HCT116 (cell line): ENCODE measurements at regions not wholly inside any gene's neighbourhood (a gene's known extent, or its start where the extent isn't known, plus 50 kb on each side); places are given as distances from the start of the nearest gene placed in this dataset.

ENCODE experiments used
- ATAC-seq: fragments of 200-7000 bp; cut with Tn5 transposase; 2 replicates; pipeline ENCODE4 v1.9.1; 2020; ENCODE audit warnings: mild to moderate bottlenecking, moderate library complexity
- BruUV-seq: library from RNA; stranded (reverse); fragments of 400-500 nt; replicated peaks from 2 replicates; lab custom pipeline; 2021; lab: Mats Ljungman, UMichigan
- CTCF ChIA-PET: fragments of 300-600 bp; sonication (Branson Sonifier 250); formaldehyde crosslinking; loops from one replicate; lab custom pipeline; 2021; ENCODE audit warnings: antibody characterized with exemption; lab: Charles Lee
- POLR2A ChIA-PET: fragments of 300-600, 350-600 bp; sonication (Branson Sonifier 250); formaldehyde crosslinking; loops from one replicate; lab custom pipeline; 2021; ENCODE audit warnings: antibody characterized with exemption; lab: Charles Lee
- RAD21 ChIA-PET, 2 experiments: fragments of 300-600 bp; sonication (Branson Sonifier 250); formaldehyde crosslinking; loops; one replicate each; lab custom pipeline; 2023; ENCODE audit warnings: low total read pairs in 2 of 2; ENCODE audit not compliant: uncharacterized antibody in 2 of 2, unreplicated experiment in 2 of 2, low non-redundant PET in 1 of 2; lab: Charles Lee
- DNase-seq: peaks from one replicate; pipeline ENCODE4 v3.0.0-alpha.2; 2010; ENCODE audit warnings: low read depth, low spot score
- H2AFZ ChIP-seq: fragments of 200-600 bp; shearing (Covaris generic), sonication (generic); 2 replicates; pipeline ENCODE4 v1.6.1; 2017; ENCODE audit warnings: low read depth, mixed run types, mixed read lengths, antibody characterized with exemption, low read length; ENCODE audit not compliant: poor library complexity, severe bottlenecking
- H3K27ac ChIP-seq: 2 replicates; pipeline ENCODE4 v1.5.1; 2012; ENCODE audit warnings: low read depth, low read length
- H3K27me3 ChIP-seq: fragments of 200-600 bp; sonication (generic); 2 replicates; pipeline ENCODE4 v1.6.1; 2016; ENCODE audit warnings: mixed run types, low read length, mixed read lengths; ENCODE audit not compliant: insufficient read depth
- H3K36me3 ChIP-seq, 2 experiments: fragments of 200-500 bp in 1 of 2; fragments of 200-600 bp in 1 of 2; sonication (Bioruptor generic) in 1 of 2; sonication (generic) in 1 of 2; 2 replicates each; pipeline versions ENCODE4 v1.5.1 to v1.6.1; 2014 to 2016; ENCODE audit warnings: low read length in 2 of 2, inconsistent platforms in 1 of 2, mixed read lengths in 1 of 2, mixed run types in 1 of 2; ENCODE audit not compliant: insufficient read depth in 2 of 2, control insufficient read depth in 1 of 2
- H3K4me1 ChIP-seq, 2 experiments: fragments of 200-600 bp in 1 of 2; sonication (generic) in 1 of 2; 2 replicates each; pipeline versions ENCODE4 v1.5.1 to v1.6.1; 2012 to 2017; ENCODE audit warnings: low read length in 2 of 2, inconsistent platforms in 1 of 2, mild to moderate bottlenecking in 1 of 2, mixed read lengths in 1 of 2, mixed run types in 1 of 2, moderate library complexity in 1 of 2; ENCODE audit not compliant: insufficient read depth in 2 of 2, control insufficient read depth in 1 of 2
- H3K4me2 ChIP-seq: fragments of 200-600 bp; sonication (generic); 2 replicates; pipeline ENCODE4 v1.6.1; 2017; ENCODE audit warnings: mixed run types, low read length, mixed read lengths
- H3K4me3 ChIP-seq, 2 experiments: fragments of 200-600 bp in 1 of 2; sonication (generic) in 1 of 2; replicated peaks in 1 of 2; 2 replicates each; pipeline ENCODE4 v1.5.1; 2011 to 2016; ENCODE audit warnings: low read length in 2 of 2, control low read depth in 1 of 2, low read depth in 1 of 2, mild to moderate bottlenecking in 1 of 2, mixed read lengths in 1 of 2, mixed run types in 1 of 2
- H3K79me2 ChIP-seq: fragments of 200-600 bp; sonication (generic); 2 replicates; pipeline ENCODE4 v1.6.1; 2017; ENCODE audit warnings: mild to moderate bottlenecking, mixed run types, low read length, moderate library complexity, mixed read lengths; ENCODE audit not compliant: insufficient read depth
- H3K9ac ChIP-seq: fragments of 200-600 bp; sonication (generic); 2 replicates; pipeline ENCODE4 v1.6.1; 2016; ENCODE audit warnings: low read length, mixed read lengths
- H3K9me2 ChIP-seq: fragments of 200-600 bp; sonication (generic), shearing (Covaris generic); 2 replicates; pipeline ENCODE4 v1.6.1; 2017; ENCODE audit warnings: mixed run types, mild to moderate bottlenecking, moderate library complexity; ENCODE audit not compliant: insufficient read depth
- H3K9me3 ChIP-seq, 2 experiments: fragments of 200-500 bp in 1 of 2; fragments of 200-600 bp in 1 of 2; sonication (Bioruptor generic) in 1 of 2; sonication (generic) in 1 of 2; 2 replicates each; pipeline ENCODE4 v1.6.1; 2014 to 2017; ENCODE audit warnings: low read length in 2 of 2, mixed read lengths in 2 of 2, inconsistent platforms in 1 of 2, low read depth in 1 of 2, mild to moderate bottlenecking in 1 of 2, mixed run types in 1 of 2, moderate library complexity in 1 of 2; ENCODE audit not compliant: control insufficient read depth in 1 of 2, insufficient read depth in 1 of 2
- H4K20me1 ChIP-seq: fragments of 200-600 bp; sonication (generic), shearing (Covaris generic); 2 replicates; pipeline ENCODE4 v1.6.1; 2017; ENCODE audit warnings: mixed run types, mild to moderate bottlenecking, moderate library complexity; ENCODE audit not compliant: insufficient read depth
- CEBPB ChIP-seq: IDR thresholded peaks from 2 replicates; pipeline ENCODE4 v1.6.1; 2012; ENCODE audit warnings: low read depth
- EGR1 ChIP-seq: IDR thresholded peaks from 2 replicates; pipeline ENCODE4 v1.6.1; 2012; ENCODE audit warnings: low read depth
- ELF1 ChIP-seq: IDR thresholded peaks from 2 replicates; pipeline ENCODE4 v1.6.1; 2012; ENCODE audit warnings: low read depth, borderline replicate concordance
- JUND ChIP-seq: IDR thresholded peaks from 2 replicates; pipeline ENCODE4 v1.6.1; 2012
- POLR2A ChIP-seq: IDR thresholded peaks from 2 replicates; pipeline ENCODE4 v1.7.0; 2011; ENCODE audit warnings: borderline replicate concordance; ENCODE audit not compliant: insufficient read depth, insufficient read length; ENCODE audit errors: extremely low read depth
- POLR2AphosphoS5 ChIP-seq: IDR thresholded peaks from 2 replicates; pipeline ENCODE4 v1.6.1; 2011; ENCODE audit warnings: mild to moderate bottlenecking, low read depth, low read length, moderate library complexity
- RAD21 ChIP-seq: IDR thresholded peaks from 2 replicates; pipeline ENCODE4 v1.6.1; 2012; ENCODE audit warnings: low read depth, mild to moderate bottlenecking
- SIN3A ChIP-seq: IDR thresholded peaks from 2 replicates; pipeline ENCODE4 v1.6.1; 2012; ENCODE audit warnings: low read depth
- SRF ChIP-seq: IDR thresholded peaks from 2 replicates; pipeline ENCODE4 v1.6.1; 2012; ENCODE audit warnings: low read depth
- TCF7L2 ChIP-seq: IDR thresholded peaks from 2 replicates; pipeline ENCODE4 v1.7.0; 2011; ENCODE audit warnings: borderline replicate concordance, inconsistent platforms; ENCODE audit not compliant: insufficient read depth, insufficient read length; ENCODE audit errors: extremely low read depth
- YY1 ChIP-seq: IDR thresholded peaks from 2 replicates; pipeline ENCODE4 v1.6.1; 2011; ENCODE audit warnings: low read length, low read depth, moderate library complexity, mild to moderate bottlenecking; ENCODE audit not compliant: insufficient replicate concordance; ENCODE audit errors: extremely low read depth
- ZFX ChIP-seq: fragments of 450-650 bp; IDR thresholded peaks from 2 replicates; pipeline ENCODE4 v1.6.1; 2017
- intact Hi-C: fragments of 100-400 bp; cut with micrococcal nuclease; formaldehyde crosslinking; loops from 2 replicates; pipeline ENCODE4 v1.10.0; 2022
- TF ChIP-seq, protein P1 (sequence below): IDR thresholded peaks from 2 replicates; pipeline ENCODE4 v1.6.1; 2012
- TF ChIP-seq, protein P2 (sequence below), 3 experiments: fragments of 200-600 bp in 1 of 3; sonication (generic) in 1 of 3; IDR thresholded peaks in 2 of 3; conservative IDR thresholded peaks in 1 of 3; 2 replicates each; pipeline ENCODE4 v1.5.1; 2012 to 2017; ENCODE audit warnings: low read depth in 2 of 3, low read length in 2 of 3, antibody characterized with exemption in 1 of 3, borderline replicate concordance in 1 of 3, control low read depth in 1 of 3, mild to moderate bottlenecking in 1 of 3, mixed read lengths in 1 of 3, mixed run types in 1 of 3, moderate library complexity in 1 of 3; ENCODE audit not compliant: insufficient read depth in 1 of 3

DNA sequence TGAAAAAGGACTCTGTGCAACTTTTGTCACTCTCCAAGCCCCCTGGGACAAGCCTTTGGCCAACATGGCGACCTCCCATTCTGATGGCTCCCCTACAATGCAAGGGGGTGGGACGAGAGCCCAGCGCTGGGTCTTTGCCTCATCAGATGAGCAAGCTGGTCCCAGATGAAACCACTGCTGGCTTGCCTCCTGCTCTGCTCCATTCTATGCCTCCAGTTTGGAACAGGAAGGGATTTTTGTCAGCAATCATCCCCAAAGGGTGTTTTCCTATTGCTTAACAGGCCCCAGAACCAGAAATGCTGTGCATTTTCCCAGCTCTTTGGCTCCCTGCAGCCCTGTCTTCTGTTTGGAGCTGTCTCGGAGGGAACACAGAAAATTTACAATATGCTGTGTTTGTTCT lies 412.7 kb downstream of the MAFB start:
- H3K4me2 ChIP-seq = no peak overlapping the region
- POLR2A ChIA-PET = no interaction called here

GRCh38 chr20:40275738-40276137 lies 413.3 kb downstream of the MAFB start:
- no peaks in the 10 kb centered on the region for H4K20me1 ChIP-seq
- TF ChIP-seq, protein P1, sequence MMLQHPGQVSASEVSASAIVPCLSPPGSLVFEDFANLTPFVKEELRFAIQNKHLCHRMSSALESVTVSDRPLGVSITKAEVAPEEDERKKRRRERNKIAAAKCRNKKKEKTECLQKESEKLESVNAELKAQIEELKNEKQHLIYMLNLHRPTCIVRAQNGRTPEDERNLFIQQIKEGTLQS = no peak
- TF ChIP-seq CEBPB = no peak
- no peak for TF ChIP-seq RAD21
- no peak for TF ChIP-seq TCF7L2
- no peak for TF ChIP-seq JUND
- no peak for TF ChIP-seq SIN3A
- no peak for TF ChIP-seq ELF1
- TF ChIP-seq ZFX = no peak
- no peak for TF ChIP-seq SRF
- TF ChIP-seq, protein P2, sequence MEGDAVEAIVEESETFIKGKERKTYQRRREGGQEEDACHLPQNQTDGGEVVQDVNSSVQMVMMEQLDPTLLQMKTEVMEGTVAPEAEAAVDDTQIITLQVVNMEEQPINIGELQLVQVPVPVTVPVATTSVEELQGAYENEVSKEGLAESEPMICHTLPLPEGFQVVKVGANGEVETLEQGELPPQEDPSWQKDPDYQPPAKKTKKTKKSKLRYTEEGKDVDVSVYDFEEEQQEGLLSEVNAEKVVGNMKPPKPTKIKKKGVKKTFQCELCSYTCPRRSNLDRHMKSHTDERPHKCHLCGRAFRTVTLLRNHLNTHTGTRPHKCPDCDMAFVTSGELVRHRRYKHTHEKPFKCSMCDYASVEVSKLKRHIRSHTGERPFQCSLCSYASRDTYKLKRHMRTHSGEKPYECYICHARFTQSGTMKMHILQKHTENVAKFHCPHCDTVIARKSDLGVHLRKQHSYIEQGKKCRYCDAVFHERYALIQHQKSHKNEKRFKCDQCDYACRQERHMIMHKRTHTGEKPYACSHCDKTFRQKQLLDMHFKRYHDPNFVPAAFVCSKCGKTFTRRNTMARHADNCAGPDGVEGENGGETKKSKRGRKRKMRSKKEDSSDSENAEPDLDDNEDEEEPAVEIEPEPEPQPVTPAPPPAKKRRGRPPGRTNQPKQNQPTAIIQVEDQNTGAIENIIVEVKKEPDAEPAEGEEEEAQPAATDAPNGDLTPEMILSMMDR (IDR thresholded peaks at IDR 0.05 in 2 of 3, conservative IDR thresholded peaks at IDR 0.05 in 1 of 3; ENCODE audit: borderline replicate concordance in 1 of 3, insufficient read depth in 1 of 3, low read depth in 2 of 3, low read length in 2 of 3) = no peak
- no peak for TF ChIP-seq YY1
- TF ChIP-seq EGR1 = no peak
- TF ChIP-seq, all 23 proteins: peak for 0
- intact Hi-C loops = no loop called here
- no peak overlapping the region for H2AFZ ChIP-seq
- no peak overlapping the region for H3K4me3 ChIP-seq
- H3K9me3 ChIP-seq = no peaks in the 10 kb centered on the region
- BruUV-seq = no TSS peak
- ChIA-PET POLR2A (no interaction called here), RAD21 (no interaction called here), CTCF (no interaction called here)
- H3K27ac ChIP-seq = no peak overlapping the region
- no peaks in the 10 kb centered on the region for H3K9me2 ChIP-seq
- H3K9ac ChIP-seq = no peak overlapping the region
- H3K4me1 ChIP-seq = no peaks in the 10 kb centered on the region
- DNase-seq (no peak), ATAC-seq (no peak)
- no peaks in the 10 kb centered on the region for H3K27me3 ChIP-seq
- H3K79me2 ChIP-seq = no peaks in the 10 kb centered on the region
- H3K4me2 ChIP-seq = no peak overlapping the region
- no peaks in the 10 kb centered on the region for H3K36me3 ChIP-seq

More for the DNA sequence above, 412.7 kb downstream of the MAFB start:
- H3K9ac ChIP-seq = no peak overlapping the region
- DNase-seq (no peak), ATAC-seq (no peak)
- H3K9me3 ChIP-seq = no peaks in the 10 kb centered on the region
- H3K79me2 ChIP-seq = no peaks in the 10 kb centered on the region
- H3K4me3 ChIP-seq = no peak overlapping the region
- H3K27me3 ChIP-seq = no peaks in the 10 kb centered on the region
- intact Hi-C loops = no loop called here
- no peak overlapping the region for H2AFZ ChIP-seq
- CTCF ChIA-PET = no interaction called here
- no peaks in the 10 kb centered on the region for H3K9me2 ChIP-seq
- no peaks in the 10 kb centered on the region for H4K20me1 ChIP-seq
- no peaks in the 10 kb centered on the region for H3K4me1 ChIP-seq
- no peak for TF ChIP-seq POLR2A
- no peak for TF ChIP-seq CEBPB
- no peak for TF ChIP-seq SIN3A
- no peak for TF ChIP-seq SRF
- TF ChIP-seq ZFX = no peak
- no peak for TF ChIP-seq ELF1
- no peak for TF ChIP-seq POLR2AphosphoS5
- H3K27ac ChIP-seq = no peak overlapping the region
- no peaks in the 10 kb centered on the region for H3K36me3 ChIP-seq
- no TSS peak for BruUV-seq
- RAD21 ChIA-PET = no interaction called here
